ENCODE measurements at regions not wholly inside any gene's neighbourhood (a gene's known extent, or its start where the extent isn't known, plus 50 kb on each side); places are given as distances from the start of the nearest gene placed in this dataset.

DNA sequence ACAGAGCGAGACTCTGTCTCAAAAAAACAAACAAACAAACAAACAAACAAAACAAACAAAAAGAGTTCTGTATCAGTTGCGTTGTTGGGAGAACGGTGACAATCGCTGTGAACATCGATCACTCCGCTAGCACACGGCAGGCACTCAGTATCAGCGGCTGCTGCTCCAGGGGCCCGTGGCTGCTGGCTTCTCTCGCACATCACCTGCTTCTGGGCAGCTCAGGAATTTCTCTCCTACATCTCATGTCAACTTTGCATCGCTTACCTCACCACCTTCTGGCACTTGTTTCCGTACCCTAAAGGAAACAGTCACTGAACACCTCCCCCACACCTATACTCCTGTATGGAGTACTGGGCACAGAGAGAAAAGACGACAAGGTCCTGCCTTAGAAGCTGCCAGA, 70.3 kb upstream of the WNT7B start:
- TF ChIP-seq POLR2A (IDR thresholded peaks at IDR 0.05) = no peak
- TF ChIP-seq, protein P1, sequence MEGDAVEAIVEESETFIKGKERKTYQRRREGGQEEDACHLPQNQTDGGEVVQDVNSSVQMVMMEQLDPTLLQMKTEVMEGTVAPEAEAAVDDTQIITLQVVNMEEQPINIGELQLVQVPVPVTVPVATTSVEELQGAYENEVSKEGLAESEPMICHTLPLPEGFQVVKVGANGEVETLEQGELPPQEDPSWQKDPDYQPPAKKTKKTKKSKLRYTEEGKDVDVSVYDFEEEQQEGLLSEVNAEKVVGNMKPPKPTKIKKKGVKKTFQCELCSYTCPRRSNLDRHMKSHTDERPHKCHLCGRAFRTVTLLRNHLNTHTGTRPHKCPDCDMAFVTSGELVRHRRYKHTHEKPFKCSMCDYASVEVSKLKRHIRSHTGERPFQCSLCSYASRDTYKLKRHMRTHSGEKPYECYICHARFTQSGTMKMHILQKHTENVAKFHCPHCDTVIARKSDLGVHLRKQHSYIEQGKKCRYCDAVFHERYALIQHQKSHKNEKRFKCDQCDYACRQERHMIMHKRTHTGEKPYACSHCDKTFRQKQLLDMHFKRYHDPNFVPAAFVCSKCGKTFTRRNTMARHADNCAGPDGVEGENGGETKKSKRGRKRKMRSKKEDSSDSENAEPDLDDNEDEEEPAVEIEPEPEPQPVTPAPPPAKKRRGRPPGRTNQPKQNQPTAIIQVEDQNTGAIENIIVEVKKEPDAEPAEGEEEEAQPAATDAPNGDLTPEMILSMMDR (IDR thresholded peaks at IDR 0.05) = no peak
- no peak for TF ChIP-seq POLR2AphosphoS5 (IDR thresholded peaks at IDR 0.05)
- no peak for TF ChIP-seq EP300 (IDR thresholded peaks at IDR 0.05)

Data from stomach (tissue), 4 donors.